Cardiac muscle cell (in vitro differentiated cells and primary cell): ENCODE measurements at regions not wholly inside any gene's neighbourhood (a gene's known extent, or its start where the extent isn't known, plus 50 kb on each side); places are given as distances from the start of the nearest gene placed in this dataset.
"Not testable (repeated sequence)": the region's sequence is repeated elsewhere in the genome, so short reads cannot be mapped to it uniquely, and the experiment has no call there.

Experiments
- DNase-seq, 2 donors: peaks; one replicate each; pipeline versions ENCODE4 v3.0.0 to v3.0.0-alpha.2; 2010 to 2017; ENCODE audit warnings: low read depth in 1 of 2, low spot score in 1 of 2
- H3K27ac ChIP-seq: fragments of 200-600 bp; sonication (generic); 2 replicates; pipeline ENCODE4 v1.5.1; 2016
- H3K27me3 ChIP-seq: fragments of 200-600 bp; sonication (generic); 2 replicates; pipeline ENCODE4 v1.6.0; 2016; ENCODE audit warnings: control low read depth
- H3K36me3 ChIP-seq: fragments of 200-600 bp; sonication (generic); 2 replicates; pipeline ENCODE4 v1.5.1; 2016; ENCODE audit warnings: control low read depth
- H3K4me1 ChIP-seq: fragments of 200-600 bp; sonication (generic); 2 replicates; pipeline ENCODE4 v1.8.1; 2017; ENCODE audit warnings: low read depth, mild to moderate bottlenecking, mixed run types
- H3K4me3 ChIP-seq: fragments of 200-600 bp; sonication (generic); 2 replicates; pipeline ENCODE4 v1.5.1; 2016; ENCODE audit warnings: mild to moderate bottlenecking
- H3K9me3 ChIP-seq: fragments of 200-600 bp; sonication (generic); 2 replicates; pipeline ENCODE4 v1.5.1; 2017; ENCODE audit warnings: low read depth, mild to moderate bottlenecking, control low read depth
- CTCF ChIP-seq: IDR thresholded peaks from 2 replicates; pipeline ENCODE4 v1.5.1; 2012; ENCODE audit warnings: low read depth, mild to moderate bottlenecking, low read length

GRCh38 chrX:47749185-47749967 is 87.3 kb upstream of the ZNF81 start:
- Histone ChIP-seq H3K9me3 (no peaks in the 10 kb centered on the region), H3K27ac (no peak overlapping the region), H3K4me3 (no peak overlapping the region), H3K27me3 (no peaks in the 10 kb centered on the region), H3K4me1 (no peaks in the 10 kb centered on the region), H3K36me3 (no peaks in the 10 kb centered on the region)
- TF ChIP-seq CTCF: no peak
- peak in 1 of 2 donors; percentile 25 for DNase-seq

DNA sequence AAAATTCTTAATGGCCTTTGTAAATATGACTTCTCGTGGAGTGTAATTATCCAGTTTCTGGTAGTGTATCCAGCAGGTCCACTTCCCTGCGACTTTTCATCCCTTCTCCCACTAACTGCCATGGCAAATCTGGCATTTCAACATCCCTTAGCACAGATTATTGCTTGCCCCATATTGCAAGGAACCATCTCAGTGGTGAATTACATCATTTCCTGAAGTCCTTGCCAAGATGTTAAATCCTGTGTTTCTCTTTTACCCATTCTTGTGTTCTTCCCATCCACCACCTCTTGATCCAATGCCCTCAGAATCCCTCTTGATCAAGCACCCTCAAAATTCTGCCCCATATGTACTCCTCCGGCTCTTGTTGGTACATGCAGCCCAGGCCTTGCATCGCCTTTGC is 88.1 kb upstream of the ZNF81 start:
- H3K36me3 ChIP-seq: no peaks in the 10 kb centered on the region
- peak in 1 of 2 donors; percentile 68 for DNase-seq
- H3K27ac ChIP-seq: no peak overlapping the region
- no peaks in the 10 kb centered on the region for H3K4me1 ChIP-seq
- H3K9me3 ChIP-seq: no peaks in the 10 kb centered on the region
- H3K27me3 ChIP-seq: no peaks in the 10 kb centered on the region
- no peak for TF ChIP-seq CTCF
- no peak overlapping the region for H3K4me3 ChIP-seq

GRCh38 chrX:47746446-47746845 is 87.5 kb upstream of the UXT start:
- DNase-seq: peak in 1 of 2 donors; percentile 44
- Histone ChIP-seq H3K27me3 (no peaks in the 10 kb centered on the region), H3K27ac (no peak overlapping the region), H3K4me1 (no peaks in the 10 kb centered on the region), H3K9me3 (no peaks in the 10 kb centered on the region), H3K36me3 (no peaks in the 10 kb centered on the region), H3K4me3 (no peak overlapping the region)
- no peak for TF ChIP-seq CTCF

- TF ChIP-seq CTCF: no peak
- peak in 1 of 2 donors; percentile 21 for DNase-seq
- H3K27ac ChIP-seq: no peak overlapping the region
- H3K4me3 ChIP-seq: no peak overlapping the region
- no peaks in the 10 kb centered on the region for H3K9me3 ChIP-seq
- H3K36me3 ChIP-seq: no peaks in the 10 kb centered on the region
- no peaks in the 10 kb centered on the region for H3K4me1 ChIP-seq
- H3K27me3 ChIP-seq: no peaks in the 10 kb centered on the region
Observed at GRCh38 chrX:47745416-47745815, 86.4 kb upstream of the UXT start.

DNA sequence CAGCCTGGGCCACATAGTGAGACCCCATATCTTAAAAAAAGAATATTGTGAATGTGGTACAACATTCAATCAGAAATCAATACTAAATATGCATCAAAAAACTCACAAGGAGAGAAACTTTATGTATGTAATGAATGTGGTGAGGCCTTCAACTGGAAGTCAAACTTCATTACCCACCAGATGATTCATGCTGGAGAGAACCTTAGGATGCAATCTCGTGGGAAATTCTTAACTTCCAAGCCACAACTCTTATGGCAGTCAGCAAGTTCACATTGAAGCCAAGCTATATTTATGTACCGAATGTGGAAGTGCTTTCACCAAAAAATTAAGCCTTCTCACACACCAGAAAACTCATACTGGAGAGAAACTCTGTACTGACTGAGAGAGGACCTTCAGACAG is 84.5 kb upstream of the UXT start:
- Histone ChIP-seq H3K36me3 (no peaks in the 10 kb centered on the region), H3K27ac (no peak overlapping the region), H3K4me1 (no peaks in the 10 kb centered on the region), H3K4me3 (no peak overlapping the region), H3K9me3 (no peaks in the 10 kb centered on the region), H3K27me3 (no peaks in the 10 kb centered on the region)
- TF ChIP-seq CTCF: no peak
- DNase-seq: peak in 1 of 2 donors; percentile 73

DNA sequence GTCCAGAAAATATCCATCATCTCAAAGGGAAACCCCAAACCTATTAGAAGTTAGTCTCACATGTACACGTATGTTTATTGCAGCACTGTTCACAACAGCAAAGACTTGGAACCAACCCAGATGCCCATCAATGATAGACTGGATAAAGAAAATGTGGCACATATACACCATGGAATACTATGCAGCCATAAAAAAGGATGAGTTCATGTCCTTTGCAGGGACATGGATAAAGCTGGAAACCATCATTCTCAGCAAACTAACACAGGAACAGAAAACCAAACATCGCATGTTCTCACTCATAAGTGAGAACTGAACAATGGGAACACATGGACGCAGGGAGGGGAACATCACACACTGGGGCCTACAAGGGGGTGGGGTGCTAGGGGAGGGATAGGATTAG is 79.9 kb upstream of the UXT start:
- not testable (repeated sequence) for H3K27me3 ChIP-seq, H3K9me3 ChIP-seq, H3K4me3 ChIP-seq, H3K27ac ChIP-seq, H3K36me3 ChIP-seq, DNase-seq, H3K4me1 ChIP-seq
